C4-2B (cell line): ENCODE measurements at regions not wholly inside any gene's neighbourhood (a gene's known extent, or its start where the extent isn't known, plus 50 kb on each side); places are given as distances from the start of the nearest gene placed in this dataset.

Experiments
- H3K27ac ChIP-seq: fragments of 450-650 bp; 2 replicates; pipeline ENCODE4 v1.5.1; 2017
- ZFX ChIP-seq: fragments of 450-650 bp; IDR thresholded peaks from 2 replicates; pipeline ENCODE4 v1.6.1; 2017
- TF ChIP-seq, protein P1 (sequence below): fragments of 450-650 bp; conservative IDR thresholded peaks from 2 replicates; pipeline ENCODE4 v1.5.1; 2017; ENCODE audit warnings: mild to moderate bottlenecking

DNA sequence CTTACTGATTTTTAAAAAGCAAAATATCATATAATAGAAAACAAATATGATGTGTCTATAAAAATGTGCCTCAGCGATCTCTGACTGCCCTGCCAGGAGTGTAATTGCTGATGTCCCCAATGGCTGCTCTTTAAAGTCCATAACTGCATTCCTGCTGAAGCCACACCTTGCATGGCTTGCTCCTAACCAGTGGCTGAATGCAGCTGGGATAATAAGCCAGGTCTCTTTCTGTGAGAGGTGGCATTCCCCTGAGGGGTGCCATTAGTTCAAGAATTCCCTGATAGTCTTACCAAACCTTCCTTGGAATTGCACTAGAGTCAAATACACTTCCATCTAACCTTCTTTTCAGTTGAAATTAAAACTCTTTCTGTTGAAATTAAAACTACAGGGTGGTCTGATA is 125.8 kb upstream of the ZNF804A start:
- TF ChIP-seq ZFX = no peak
- TF ChIP-seq, protein P1, sequence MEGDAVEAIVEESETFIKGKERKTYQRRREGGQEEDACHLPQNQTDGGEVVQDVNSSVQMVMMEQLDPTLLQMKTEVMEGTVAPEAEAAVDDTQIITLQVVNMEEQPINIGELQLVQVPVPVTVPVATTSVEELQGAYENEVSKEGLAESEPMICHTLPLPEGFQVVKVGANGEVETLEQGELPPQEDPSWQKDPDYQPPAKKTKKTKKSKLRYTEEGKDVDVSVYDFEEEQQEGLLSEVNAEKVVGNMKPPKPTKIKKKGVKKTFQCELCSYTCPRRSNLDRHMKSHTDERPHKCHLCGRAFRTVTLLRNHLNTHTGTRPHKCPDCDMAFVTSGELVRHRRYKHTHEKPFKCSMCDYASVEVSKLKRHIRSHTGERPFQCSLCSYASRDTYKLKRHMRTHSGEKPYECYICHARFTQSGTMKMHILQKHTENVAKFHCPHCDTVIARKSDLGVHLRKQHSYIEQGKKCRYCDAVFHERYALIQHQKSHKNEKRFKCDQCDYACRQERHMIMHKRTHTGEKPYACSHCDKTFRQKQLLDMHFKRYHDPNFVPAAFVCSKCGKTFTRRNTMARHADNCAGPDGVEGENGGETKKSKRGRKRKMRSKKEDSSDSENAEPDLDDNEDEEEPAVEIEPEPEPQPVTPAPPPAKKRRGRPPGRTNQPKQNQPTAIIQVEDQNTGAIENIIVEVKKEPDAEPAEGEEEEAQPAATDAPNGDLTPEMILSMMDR = no peak
- H3K27ac ChIP-seq = no peak overlapping the region

GRCh38 chr2:184481865-184482264 is 116.5 kb upstream of the ZNF804A start:
- TF ChIP-seq ZFX = no peak
- TF ChIP-seq, protein P1 = no peak
- no peak overlapping the region for H3K27ac ChIP-seq

- H3K27ac ChIP-seq = no peak overlapping the region
- TF ChIP-seq, protein P1 = no peak
- no peak for TF ChIP-seq ZFX
These were observed 99.4 kb upstream of the ZNF804A start for GRCh38 chr2:184498936-184499335.

GRCh38 chr2:184504252-184504651 is 94.1 kb upstream of the ZNF804A start:
- no peak overlapping the region for H3K27ac ChIP-seq
- no peak for TF ChIP-seq ZFX
- TF ChIP-seq, protein P1 = no peak

- TF ChIP-seq, protein P1 = no peak
- no peak for TF ChIP-seq ZFX
- no peak overlapping the region for H3K27ac ChIP-seq
These were observed 91.1 kb upstream of the ZNF804A start for GRCh38 chr2:184507254-184507653.

GRCh38 chr2:184517402-184517801 is 80.9 kb upstream of the ZNF804A start:
- TF ChIP-seq ZFX = no peak
- TF ChIP-seq, protein P1 = no peak
- H3K27ac ChIP-seq = no peak overlapping the region

GRCh38 chr2:184520441-184520840 is 77.9 kb upstream of the ZNF804A start:
- no peak overlapping the region for H3K27ac ChIP-seq
- TF ChIP-seq, protein P1 = no peak
- no peak for TF ChIP-seq ZFX
